HAP-1 (cell line): ENCODE measurements at regions not wholly inside any gene's neighbourhood (a gene's known extent, or its start where the extent isn't known, plus 50 kb on each side); places are given as distances from the start of the nearest gene placed in this dataset.
"Not testable (repeated sequence)": the region's sequence is repeated elsewhere in the genome, so short reads cannot be mapped to it uniquely, and the experiment has no call there.

Experiments
- DNase-seq, 2 experiments: peaks; one replicate each; pipeline ENCODE4 v3.0.0-alpha.2; 2016 to 2020; ENCODE audit warnings: low spot score in 2 of 2
- H3K27me3 ChIP-seq: fragments of 250-450 bp; sonication (Bioruptor Pico); 2 replicates; pipeline ENCODE4 v1.5.1; 2020; ENCODE audit warnings: low read depth, mild to moderate bottlenecking, moderate library complexity
- H3K36me3 ChIP-seq: fragments of 250-450 bp; sonication (Bioruptor Pico); replicated peaks from 2 replicates; pipeline ENCODE4 v1.5.1; 2020; ENCODE audit warnings: mild to moderate bottlenecking
- H3K4me1 ChIP-seq: fragments of 250-450 bp; sonication (Bioruptor Pico); 2 replicates; pipeline ENCODE4 v1.5.1; 2020; ENCODE audit warnings: mild to moderate bottlenecking
- H3K4me3 ChIP-seq: fragments of 250-450 bp; sonication (Bioruptor Pico); 2 replicates; pipeline ENCODE4 v1.5.1; 2020; ENCODE audit warnings: mild to moderate bottlenecking, moderate library complexity
- H3K9me3 ChIP-seq: fragments of 250-450 bp; sonication (Bioruptor Pico); 2 replicates; pipeline ENCODE4 v1.5.1; 2020; ENCODE audit warnings: mild to moderate bottlenecking, moderate library complexity
- in situ Hi-C: fragments of 300-500 bp; cut with MboI; formaldehyde crosslinking; loops from 3 replicates; pipeline ENCODE4 v1.14.3; 2020; ENCODE audit warnings: low sequenced_read_pairs, inconsistent platforms, mixed read lengths

GRCh38 chr1:38486085-38486484, 373.5 kb downstream of the RRAGC start:
- H3K9me3 ChIP-seq, result no peaks in the 10 kb centered on the region; the same call in 1 of the 2 replicates
- no peaks in the 10 kb centered on the region for H3K4me1 ChIP-seq
- in situ Hi-C loops, result loop anchor here (10.0 kb wide), 1 partner anchor 461 kb away; no protein-coding TSS in a partner anchor
- DNase-seq, result peak; percentile 12 to 41
- no peaks in the 10 kb centered on the region for H3K36me3 ChIP-seq
- H3K27me3 ChIP-seq, result no peaks in the 10 kb centered on the region; the same call in 1 of the 2 replicates
- no peak overlapping the region for H3K4me3 ChIP-seq

GRCh38 chr1:38481871-38482826, 377.4 kb downstream of the RRAGC start:
- no peaks in the 10 kb centered on the region for H3K4me1 ChIP-seq

DNA sequence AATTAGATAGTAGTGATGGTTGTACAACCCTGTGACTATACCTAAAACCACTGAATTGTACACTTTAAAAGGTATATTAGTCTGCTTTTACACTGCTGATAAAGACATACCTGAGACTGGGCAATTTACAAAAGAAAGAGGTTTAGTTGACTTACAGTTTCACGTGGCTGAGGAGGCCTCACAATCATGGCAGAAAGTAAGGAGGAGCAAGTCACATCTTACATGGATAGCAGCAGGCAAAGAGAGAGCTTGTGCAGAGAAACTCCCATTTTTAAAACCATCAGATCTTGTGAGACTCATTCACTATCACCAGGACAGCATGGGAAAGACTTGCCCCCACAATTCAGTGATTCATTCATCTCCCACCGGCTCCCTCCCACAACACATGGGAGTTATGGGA, 379.9 kb downstream of the RRAGC start:
- H3K9me3 ChIP-seq, H3K27me3 ChIP-seq, H3K36me3 ChIP-seq, H3K4me3 ChIP-seq, DNase-seq, H3K4me1 ChIP-seq: not testable (repeated sequence)
- in situ Hi-C loops, result loop anchor here (10.0 kb wide), 1 partner anchor 455 kb away; no protein-coding TSS in a partner anchor

More at GRCh38 chr1:38481871-38482826, 377.4 kb downstream of the RRAGC start:
- H3K36me3 ChIP-seq, result no peaks in the 10 kb centered on the region
- no peak for DNase-seq
- H3K9me3 ChIP-seq, result no peaks in the 10 kb centered on the region
- H3K4me3 ChIP-seq, result no peak overlapping the region
- no peaks in the 10 kb centered on the region; the same call in 1 of the 2 replicates for H3K27me3 ChIP-seq
- in situ Hi-C loops, result loop anchor here (10.0 kb wide), 1 partner anchor 457 kb away; no protein-coding TSS in a partner anchor

- in situ Hi-C loops, result no loop called here
Measured at GRCh38 chr1:38477811-38478210, 381.8 kb downstream of the RRAGC start.

GRCh38 chr1:38476850-38477178, 382.8 kb downstream of the RRAGC start:
- DNase-seq, result no peak
- in situ Hi-C loops, result no loop called here
- Histone ChIP-seq H3K4me1 (no peaks in the 10 kb centered on the region), H3K9me3 (no peaks in the 10 kb centered on the region), H3K4me3 (no peak overlapping the region), H3K36me3 (no peaks in the 10 kb centered on the region), H3K27me3 (peaks cover 4% of the 10 kb centered on the region; the same call in 1 of the 2 replicates)

More at GRCh38 chr1:38477811-38478210, 381.8 kb downstream of the RRAGC start:
- DNase-seq, result no peak
- no peaks in the 10 kb centered on the region for H3K36me3 ChIP-seq
- H3K27me3 ChIP-seq, result peaks cover 4% of the 10 kb centered on the region; the same call in 1 of the 2 replicates
- H3K4me3 ChIP-seq, result no peak overlapping the region
- H3K4me1 ChIP-seq, result no peaks in the 10 kb centered on the region
- no peaks in the 10 kb centered on the region for H3K9me3 ChIP-seq

- DNase-seq, result no peak
- in situ Hi-C loops, result no loop called here
- Histone ChIP-seq H3K4me1 (no peaks in the 10 kb centered on the region), H3K36me3 (no peaks in the 10 kb centered on the region), H3K27me3 (peaks cover 4% of the 10 kb centered on the region; the same call in 1 of the 2 replicates), H3K4me3 (no peak overlapping the region), H3K9me3 (no peaks in the 10 kb centered on the region)
Measured at GRCh38 chr1:38476111-38476849, 383.3 kb downstream of the RRAGC start.

DNA sequence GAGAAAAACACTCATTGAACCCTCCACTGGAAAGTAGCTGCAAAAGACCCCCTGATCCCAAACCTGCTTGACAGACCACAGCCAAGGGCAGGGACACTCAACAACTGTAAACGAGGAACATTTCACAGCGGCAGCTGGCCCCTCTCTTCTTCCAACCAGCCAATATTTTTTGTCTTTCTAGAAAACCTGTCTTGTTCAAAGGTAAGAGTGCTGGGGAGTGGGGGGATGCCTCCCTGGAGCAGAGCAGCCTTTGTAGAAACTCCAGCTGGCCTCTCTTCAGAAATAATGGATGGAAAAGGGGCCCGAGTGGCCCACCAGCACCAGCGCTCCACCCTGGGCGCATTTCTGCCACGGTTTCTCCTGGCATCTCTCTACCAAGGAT, 384.0 kb downstream of the RRAGC start:
- in situ Hi-C loops, result no loop called here
- DNase-seq, result no peak
- no peaks in the 10 kb centered on the region for H3K9me3 ChIP-seq
- no peak overlapping the region for H3K4me3 ChIP-seq
- H3K4me1 ChIP-seq, result no peaks in the 10 kb centered on the region
- H3K27me3 ChIP-seq, result peaks cover 4% of the 10 kb centered on the region; the same call in 1 of the 2 replicates
- no peaks in the 10 kb centered on the region for H3K36me3 ChIP-seq

- Histone ChIP-seq H3K4me3 (no peak overlapping the region), H3K27me3 (peaks cover 4% of the 10 kb centered on the region; the same call in 1 of the 2 replicates), H3K36me3 (no peaks in the 10 kb centered on the region), H3K9me3 (no peaks in the 10 kb centered on the region), H3K4me1 (no peaks in the 10 kb centered on the region)
- in situ Hi-C loops, result no loop called here
- DNase-seq, result no peak
Measured at GRCh38 chr1:38474738-38475623, 384.6 kb downstream of the RRAGC start.

GRCh38 chr1:38466487-38466886, 393.1 kb downstream of the RRAGC start:
- in situ Hi-C loops, result no loop called here
- DNase-seq, result no peak
- Histone ChIP-seq H3K4me1 (no peaks in the 10 kb centered on the region), H3K4me3 (no peak overlapping the region), H3K9me3 (no peaks in the 10 kb centered on the region), H3K27me3 (peaks cover 2% of the 10 kb centered on the region), H3K36me3 (no peaks in the 10 kb centered on the region)

DNA sequence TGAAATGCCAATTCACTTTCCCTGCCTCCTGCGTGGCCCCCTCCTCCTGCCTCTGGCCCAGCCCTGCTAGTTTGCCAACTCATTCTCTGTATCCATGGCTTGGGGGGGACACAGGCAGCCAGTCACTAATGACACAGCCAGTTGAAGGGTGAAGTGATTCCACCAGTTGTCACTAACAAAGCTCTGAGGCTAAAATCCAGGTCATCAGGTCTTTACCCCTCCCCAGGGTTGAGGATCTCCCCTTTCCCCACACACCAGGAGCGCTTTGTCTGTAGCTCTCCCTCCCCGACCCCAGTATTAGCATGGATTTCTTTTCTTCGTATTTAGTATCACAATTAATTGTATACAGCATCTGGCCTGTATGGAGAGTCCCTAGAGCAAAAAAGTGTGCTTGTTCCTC, 394.1 kb downstream of the RRAGC start:
- no peaks in the 10 kb centered on the region for H3K4me1 ChIP-seq
- no peak overlapping the region for H3K4me3 ChIP-seq
- in situ Hi-C loops, result no loop called here
- peaks cover 2% of the 10 kb centered on the region for H3K27me3 ChIP-seq
- H3K36me3 ChIP-seq, result no peaks in the 10 kb centered on the region
- no peaks in the 10 kb centered on the region for H3K9me3 ChIP-seq
- no peak for DNase-seq

DNA sequence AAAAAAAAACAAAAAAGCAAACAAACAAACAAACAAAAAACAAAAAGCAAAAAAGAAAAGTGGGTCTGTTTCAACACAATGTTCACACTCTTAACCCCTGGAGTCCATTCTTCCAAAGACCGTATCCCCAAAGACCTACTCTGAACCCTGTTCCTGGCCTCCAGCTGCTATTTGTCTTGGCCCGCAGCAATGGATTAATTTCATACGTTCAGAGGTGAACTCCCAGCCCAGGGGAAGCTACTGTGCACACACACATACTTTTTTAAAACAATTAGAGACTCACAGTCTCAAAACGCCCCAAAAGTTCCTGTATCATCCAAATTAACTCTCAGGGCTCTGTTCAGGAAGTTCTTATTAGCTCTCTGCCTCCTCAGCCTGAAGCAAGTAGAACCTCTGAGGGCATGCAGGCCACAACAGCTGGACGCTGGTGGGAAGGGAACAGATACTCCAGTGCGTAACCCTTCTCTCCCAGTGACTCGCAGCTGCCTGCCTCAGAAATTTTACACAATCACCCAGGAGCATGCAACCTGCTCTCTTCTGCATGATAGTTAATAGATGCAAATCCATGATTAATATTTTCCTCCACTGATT, 395.4 kb downstream of the RRAGC start:
- H3K27me3 ChIP-seq, result peaks cover 2% of the 10 kb centered on the region
- no peak overlapping the region for H3K4me3 ChIP-seq
- in situ Hi-C loops, result no loop called here

GRCh38 chr1:38463074-38463473, 396.5 kb downstream of the RRAGC start:
- no peaks in the 10 kb centered on the region for H3K4me1 ChIP-seq

More for the DNA sequence above, 395.4 kb downstream of the RRAGC start:
- Histone ChIP-seq H3K9me3 (no peaks in the 10 kb centered on the region), H3K4me1 (no peaks in the 10 kb centered on the region), H3K36me3 (no peaks in the 10 kb centered on the region)
- DNase-seq, result no peak

GRCh38 chr1:38456531-38456876, 403.1 kb downstream of the RRAGC start:
- H3K36me3 ChIP-seq, result no peaks in the 10 kb centered on the region
- H3K9me3 ChIP-seq, result no peaks in the 10 kb centered on the region
- H3K4me3 ChIP-seq, result no peak overlapping the region
- H3K4me1 ChIP-seq, result no peaks in the 10 kb centered on the region
- DNase-seq, result no peak
- no peaks in the 10 kb centered on the region; the same call in 1 of the 2 replicates for H3K27me3 ChIP-seq
- in situ Hi-C loops, result no loop called here

More at GRCh38 chr1:38463074-38463473, 396.5 kb downstream of the RRAGC start:
- DNase-seq, result no peak
- no peaks in the 10 kb centered on the region for H3K36me3 ChIP-seq
- in situ Hi-C loops, result no loop called here
- no peaks in the 10 kb centered on the region for H3K9me3 ChIP-seq
- H3K4me3 ChIP-seq, result no peak overlapping the region
- peaks cover 2% of the 10 kb centered on the region for H3K27me3 ChIP-seq
